ENCODE measurements at regions not wholly inside any gene's neighbourhood (a gene's known extent, or its start where the extent isn't known, plus 50 kb on each side); places are given as distances from the start of the nearest gene placed in this dataset.

- peak; percentile 3 for DNase-seq (ENCODE audit: low read depth)
- no peak overlapping the region for H3K4me3 ChIP-seq (ENCODE audit: low read length)
- TF ChIP-seq CTCF (conservative IDR thresholded peaks at IDR 0.05; ENCODE audit: low read length): no peak
Observed at GRCh38 chr3:25293736-25294135, 134.3 kb upstream of the RARB start.

GRCh38 chr3:25294169-25294805 lies 133.8 kb upstream of the RARB start:
- TF ChIP-seq CTCF (conservative IDR thresholded peaks at IDR 0.05; ENCODE audit: low read length): no peak
- H3K4me3 ChIP-seq (ENCODE audit: low read length): no peak overlapping the region
- no peak for DNase-seq (ENCODE audit: low read depth)

GRCh38 chr3:25297667-25298585 lies 130.1 kb upstream of the RARB start:
- TF ChIP-seq CTCF (conservative IDR thresholded peaks at IDR 0.05; ENCODE audit: low read length): no peak
- H3K4me3 ChIP-seq (ENCODE audit: low read length): no peak overlapping the region
- DNase-seq (ENCODE audit: low read depth): no peak

DNA sequence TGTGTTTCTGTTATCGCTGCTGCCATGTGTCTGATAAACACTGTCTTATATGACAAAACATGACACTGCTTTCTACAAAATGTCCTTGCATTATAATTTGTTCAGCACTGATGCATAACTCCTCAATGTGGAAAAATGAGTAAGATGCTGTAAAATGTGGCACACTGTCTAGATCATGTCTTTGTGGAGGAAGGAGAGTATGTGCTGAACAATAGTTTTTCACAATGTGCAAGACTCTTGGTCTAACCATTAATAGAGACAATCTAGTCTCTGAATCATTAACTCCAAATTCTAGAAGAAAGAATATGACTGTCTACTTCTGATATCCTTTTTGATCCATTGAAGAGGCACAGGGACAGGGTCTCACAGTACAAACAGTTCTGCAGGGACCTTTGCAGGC lies 127.9 kb upstream of the RARB start:
- no peak for DNase-seq (ENCODE audit: low read depth)
- no peak overlapping the region for H3K4me3 ChIP-seq (ENCODE audit: low read length)
- no peak for TF ChIP-seq CTCF (conservative IDR thresholded peaks at IDR 0.05; ENCODE audit: low read length)

DNA sequence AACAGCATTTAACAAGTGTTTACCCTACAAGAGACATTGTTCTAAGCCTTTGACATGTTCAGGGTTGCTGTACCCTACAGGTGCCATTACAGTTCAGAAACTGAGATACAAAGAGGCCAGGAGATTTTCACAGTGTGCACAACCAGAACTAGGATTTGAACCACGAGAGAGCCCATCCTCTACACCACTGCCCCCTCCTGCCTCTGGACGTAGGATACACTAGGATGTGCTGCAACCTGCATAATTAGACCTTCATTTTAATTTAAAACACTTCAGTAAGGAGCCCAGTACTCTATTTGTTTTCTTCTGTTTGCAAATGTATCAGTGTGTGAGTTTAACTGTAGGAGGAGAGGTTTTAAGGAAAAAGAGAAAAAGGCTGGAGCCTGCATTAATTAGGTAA lies 123.1 kb upstream of the RARB start:
- H3K4me3 ChIP-seq (ENCODE audit: low read length): no peak overlapping the region
- TF ChIP-seq CTCF (conservative IDR thresholded peaks at IDR 0.05; ENCODE audit: low read length): no peak

DNA sequence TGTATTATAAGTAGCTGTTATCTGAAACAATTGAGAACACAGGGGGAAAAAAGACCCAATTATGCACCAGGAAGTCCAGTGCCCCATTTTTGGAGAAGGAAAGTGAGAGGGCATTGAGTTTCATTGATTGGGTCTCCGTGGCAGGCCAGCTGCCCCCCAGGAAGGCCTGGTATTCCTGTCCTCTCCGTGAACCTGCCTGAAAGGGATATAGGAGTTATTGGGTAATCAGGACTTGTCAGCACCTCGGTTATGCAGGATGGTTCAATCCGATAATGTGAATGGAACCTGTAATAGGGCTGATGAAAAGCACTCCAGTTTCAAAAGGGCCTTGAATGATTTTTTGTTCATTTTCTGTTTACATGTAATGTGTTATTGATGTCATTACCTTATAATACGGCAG lies 122.0 kb upstream of the RARB start:
- DNase-seq (ENCODE audit: low read depth): no peak
- no peak for TF ChIP-seq CTCF (conservative IDR thresholded peaks at IDR 0.05; ENCODE audit: low read length)
- H3K4me3 ChIP-seq (ENCODE audit: low read length): no peak overlapping the region

More for the DNA sequence above, 123.1 kb upstream of the RARB start:
- DNase-seq (ENCODE audit: low read depth): no peak

DNA sequence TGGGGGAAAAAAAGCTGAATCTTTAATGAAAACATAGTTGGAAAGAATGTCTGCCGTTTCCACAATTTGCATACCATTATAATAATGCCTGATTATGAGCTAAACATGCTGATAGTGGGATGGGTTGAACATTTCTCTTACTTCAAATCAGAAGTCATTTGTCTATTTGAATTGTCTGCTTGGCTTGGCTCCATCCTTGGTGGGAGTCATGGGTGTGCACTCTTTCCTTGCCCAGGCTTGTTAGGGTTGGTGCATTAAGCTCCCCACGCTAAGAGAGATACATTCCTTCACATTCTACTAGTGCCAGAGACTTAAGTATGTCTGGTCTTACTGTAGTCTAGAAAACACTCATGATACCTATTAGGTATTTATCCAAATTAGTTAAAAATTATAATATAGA lies 121.4 kb upstream of the RARB start:
- DNase-seq (ENCODE audit: low read depth): no peak
- TF ChIP-seq CTCF (conservative IDR thresholded peaks at IDR 0.05; ENCODE audit: low read length): no peak

More for the DNA sequence above, 121.4 kb upstream of the RARB start:
- H3K4me3 ChIP-seq (ENCODE audit: low read length): no peak overlapping the region

Measured in AG10803 (cell line).